ENCODE measurements at regions not wholly inside any gene's neighbourhood (a gene's known extent, or its start where the extent isn't known, plus 50 kb on each side); places are given as distances from the start of the nearest gene placed in this dataset.
"Not testable (repeated sequence)": the region's sequence is repeated elsewhere in the genome, so short reads cannot be mapped to it uniquely, and the experiment has no call there.

GRCh38 chr13:88464851-88465250, 793.7 kb downstream of the SLITRK5 start:
- H3K36me3 ChIP-seq: no peaks in the 10 kb centered on the region
- intact Hi-C loops (cut with DNase I): no loop called here
- H3K4me3 ChIP-seq: no peak overlapping the region
- H3K9me3 ChIP-seq: no peaks in the 10 kb centered on the region
- TF ChIP-seq EP300 (IDR thresholded peaks at IDR 0.05) (no peak), CTCF (IDR thresholded peaks at IDR 0.05) (no peak), POLR2A (IDR thresholded peaks at IDR 0.05) (no peak), POLR2AphosphoS5 (IDR thresholded peaks at IDR 0.05) (no peak)
- no peak overlapping the region for H3K27ac ChIP-seq
- DNase-seq: no peak
- H3K4me1 ChIP-seq: no peaks in the 10 kb centered on the region
- no peaks in the 10 kb centered on the region for H3K27me3 ChIP-seq
- WGBS, 2 donors: 75 to 80% methylated on average over 6 of the region's 6 CpGs

GRCh38 chr13:88472316-88472715, 801.1 kb downstream of the SLITRK5 start:
- 75% methylated on average over 3 of the region's 3 CpGs for WGBS, 2 donors
- Histone ChIP-seq H3K4me3 (no peak overlapping the region), H3K27me3 (no peaks in the 10 kb centered on the region), H3K36me3 (no peaks in the 10 kb centered on the region), H3K9me3 (no peaks in the 10 kb centered on the region), H3K4me1 (no peaks in the 10 kb centered on the region), H3K27ac (no peak overlapping the region)
- DNase-seq: no peak
- intact Hi-C loops (cut with DNase I): no loop called here
- TF ChIP-seq POLR2AphosphoS5 (IDR thresholded peaks at IDR 0.05) (no peak), POLR2A (IDR thresholded peaks at IDR 0.05) (no peak), CTCF (IDR thresholded peaks at IDR 0.05) (no peak), EP300 (IDR thresholded peaks at IDR 0.05) (no peak)

- H3K4me1 ChIP-seq: no peaks in the 10 kb centered on the region
- H3K4me3 ChIP-seq: no peak overlapping the region
- H3K9me3 ChIP-seq: peaks cover 0 to 8% (median 1%) of the 10 kb centered on the region in 4 donors
- H3K27ac ChIP-seq: no peak overlapping the region
- TF ChIP-seq POLR2A (IDR thresholded peaks at IDR 0.05): no peak
- no peak for TF ChIP-seq POLR2AphosphoS5 (IDR thresholded peaks at IDR 0.05)
- no peak for TF ChIP-seq EP300 (IDR thresholded peaks at IDR 0.05)
- TF ChIP-seq CTCF (IDR thresholded peaks at IDR 0.05): no peak
- H3K27me3 ChIP-seq: no peaks in the 10 kb centered on the region
- intact Hi-C loops (cut with DNase I): no loop called here
- H3K36me3 ChIP-seq: no peaks in the 10 kb centered on the region
- no peak for DNase-seq
- 85 to 87% methylated on average over 1 of the region's 1 CpG for WGBS, 2 donors
Measured at GRCh38 chr13:88483202-88483601, 812.0 kb downstream of the SLITRK5 start.

GRCh38 chr13:88507909-88508308, 836.7 kb downstream of the SLITRK5 start:
- H3K9me3 ChIP-seq: peaks cover 0 to 14% (median 2%) of the 10 kb centered on the region in 4 donors
- DNase-seq: no peak
- intact Hi-C loops (cut with DNase I): no loop called here
- 31 to 62% methylated on average over 1 of the region's 1 CpG for WGBS, 2 donors
- no peak overlapping the region for H3K4me3 ChIP-seq
- H3K36me3 ChIP-seq: no peaks in the 10 kb centered on the region
- H3K27ac ChIP-seq: no peak overlapping the region
- no peaks in the 10 kb centered on the region for H3K27me3 ChIP-seq
- H3K4me1 ChIP-seq: no peaks in the 10 kb centered on the region
- TF ChIP-seq POLR2AphosphoS5 (IDR thresholded peaks at IDR 0.05) (no peak), EP300 (IDR thresholded peaks at IDR 0.05) (no peak), CTCF (IDR thresholded peaks at IDR 0.05) (no peak), POLR2A (IDR thresholded peaks at IDR 0.05) (no peak)

GRCh38 chr13:88512993-88513392, 841.8 kb downstream of the SLITRK5 start:
- H3K27me3 ChIP-seq; H3K36me3 ChIP-seq; intact Hi-C loops (cut with DNase I); H3K27ac ChIP-seq; H3K4me3 ChIP-seq; H3K4me1 ChIP-seq; DNase-seq: not testable (repeated sequence)
- peaks cover 0 to 11% (median 1%) of the 10 kb centered on the region in 4 donors for H3K9me3 ChIP-seq
- 93 to 95% methylated on average over 1 to 2 of the region's 3 CpGs for WGBS, 2 donors

All from sigmoid colon (tissue), 6 donors.